ENCODE measurements at regions not wholly inside any gene's neighbourhood (a gene's known extent, or its start where the extent isn't known, plus 50 kb on each side); places are given as distances from the start of the nearest gene placed in this dataset.

- in situ Hi-C loops (cut with MboI; ENCODE audit: low pct_unique_long_range_greater_than_20kb, low sequenced_read_pairs, unreplicated experiment): no loop called here
- TF ChIP-seq, protein P1, sequence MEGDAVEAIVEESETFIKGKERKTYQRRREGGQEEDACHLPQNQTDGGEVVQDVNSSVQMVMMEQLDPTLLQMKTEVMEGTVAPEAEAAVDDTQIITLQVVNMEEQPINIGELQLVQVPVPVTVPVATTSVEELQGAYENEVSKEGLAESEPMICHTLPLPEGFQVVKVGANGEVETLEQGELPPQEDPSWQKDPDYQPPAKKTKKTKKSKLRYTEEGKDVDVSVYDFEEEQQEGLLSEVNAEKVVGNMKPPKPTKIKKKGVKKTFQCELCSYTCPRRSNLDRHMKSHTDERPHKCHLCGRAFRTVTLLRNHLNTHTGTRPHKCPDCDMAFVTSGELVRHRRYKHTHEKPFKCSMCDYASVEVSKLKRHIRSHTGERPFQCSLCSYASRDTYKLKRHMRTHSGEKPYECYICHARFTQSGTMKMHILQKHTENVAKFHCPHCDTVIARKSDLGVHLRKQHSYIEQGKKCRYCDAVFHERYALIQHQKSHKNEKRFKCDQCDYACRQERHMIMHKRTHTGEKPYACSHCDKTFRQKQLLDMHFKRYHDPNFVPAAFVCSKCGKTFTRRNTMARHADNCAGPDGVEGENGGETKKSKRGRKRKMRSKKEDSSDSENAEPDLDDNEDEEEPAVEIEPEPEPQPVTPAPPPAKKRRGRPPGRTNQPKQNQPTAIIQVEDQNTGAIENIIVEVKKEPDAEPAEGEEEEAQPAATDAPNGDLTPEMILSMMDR (IDR thresholded peaks at IDR 0.05; ENCODE audit: extremely low read depth, insufficient read depth, missing control alignments): no peak
- DNase-seq (ENCODE audit: low spot score): no peak
Measured at GRCh38 chr1:59085101-59085500, 211.8 kb upstream of the FGGY start.

GRCh38 chr1:59089036-59089798 is 207.7 kb upstream of the FGGY start:
- TF ChIP-seq, protein P1 (IDR thresholded peaks at IDR 0.05; ENCODE audit: extremely low read depth, insufficient read depth, missing control alignments): no peak
- DNase-seq (ENCODE audit: low spot score): no peak
- in situ Hi-C loops (cut with MboI; ENCODE audit: low pct_unique_long_range_greater_than_20kb, low sequenced_read_pairs, unreplicated experiment): no loop called here

- no peak for DNase-seq (ENCODE audit: low spot score)
- in situ Hi-C loops (cut with MboI; ENCODE audit: low pct_unique_long_range_greater_than_20kb, low sequenced_read_pairs, unreplicated experiment): no loop called here
- TF ChIP-seq, protein P1 (IDR thresholded peaks at IDR 0.05; ENCODE audit: extremely low read depth, insufficient read depth, missing control alignments): no peak
Measured at GRCh38 chr1:59089922-59090457, 206.9 kb upstream of the FGGY start.

GRCh38 chr1:59092126-59092525 is 204.8 kb upstream of the FGGY start:
- TF ChIP-seq, protein P1 (IDR thresholded peaks at IDR 0.05; ENCODE audit: extremely low read depth, insufficient read depth, missing control alignments): no peak
- in situ Hi-C loops (cut with MboI; ENCODE audit: low pct_unique_long_range_greater_than_20kb, low sequenced_read_pairs, unreplicated experiment): no loop called here
- DNase-seq (ENCODE audit: low spot score): no peak

DNA sequence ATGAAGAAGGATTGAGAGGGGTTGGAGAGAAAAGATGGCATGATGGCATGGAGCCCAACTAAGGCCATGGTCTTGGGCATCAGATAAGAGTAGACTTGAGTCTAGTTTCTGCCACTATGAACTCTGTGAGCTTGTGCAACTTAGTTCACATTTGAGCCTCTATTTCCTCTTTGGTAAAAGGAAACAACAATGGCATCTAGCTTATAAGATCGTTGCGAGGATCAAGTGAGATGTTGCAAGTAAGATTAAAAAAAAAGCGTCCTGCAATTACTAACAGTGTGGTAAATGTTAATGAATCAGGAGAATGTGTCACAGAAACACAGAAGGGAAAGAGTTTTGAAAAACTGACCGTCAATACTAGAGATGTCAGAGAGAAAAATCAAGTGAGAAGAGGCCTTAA is 202.9 kb upstream of the FGGY start:
- TF ChIP-seq, protein P1 (IDR thresholded peaks at IDR 0.05; ENCODE audit: extremely low read depth, insufficient read depth, missing control alignments): no peak
- DNase-seq (ENCODE audit: low spot score): no peak
- in situ Hi-C loops (cut with MboI; ENCODE audit: low pct_unique_long_range_greater_than_20kb, low sequenced_read_pairs, unreplicated experiment): no loop called here

DNA sequence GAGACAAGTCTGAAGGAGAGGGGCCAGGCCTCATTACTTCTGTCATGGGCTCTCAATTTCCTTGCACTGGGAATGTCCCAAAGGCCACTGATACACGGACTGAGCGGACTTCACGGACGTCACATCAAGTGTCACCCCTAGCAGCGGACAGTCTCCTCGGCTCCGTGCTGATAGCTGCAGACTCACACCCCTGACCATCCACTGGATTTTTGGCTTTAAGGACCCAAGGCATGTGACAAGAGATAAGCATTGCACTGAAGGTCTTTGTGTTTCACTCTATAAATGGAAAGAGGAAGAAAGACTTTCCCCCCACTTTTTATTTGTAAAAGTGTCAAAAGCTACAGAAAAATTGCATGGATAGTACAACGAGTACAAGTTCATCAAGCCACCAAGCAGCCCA is 200.4 kb upstream of the FGGY start:
- DNase-seq (ENCODE audit: low spot score): no peak
- in situ Hi-C loops (cut with MboI; ENCODE audit: low pct_unique_long_range_greater_than_20kb, low sequenced_read_pairs, unreplicated experiment): no loop called here
- TF ChIP-seq, protein P1 (IDR thresholded peaks at IDR 0.05; ENCODE audit: extremely low read depth, insufficient read depth, missing control alignments): no peak
